T47D (cell line): ENCODE measurements at regions not wholly inside any gene's neighbourhood (a gene's known extent, or its start where the extent isn't known, plus 50 kb on each side); places are given as distances from the start of the nearest gene placed in this dataset.

ENCODE experiments used
- DNase-seq, 2 experiments: peaks; one replicate each; pipeline versions ENCODE4 v3.0.0 to v3.0.0-alpha.2; 2011 to 2012; ENCODE audit warnings: low read depth in 1 of 2, low spot score in 1 of 2
- JUND ChIP-seq: IDR thresholded peaks from 2 replicates; pipeline ENCODE4 v1.6.1; 2012; ENCODE audit warnings: low read depth
- in situ Hi-C: cut with HindIII; loops from 2 replicates; pipeline ENCODE4 v1.10.0; 2016; ENCODE audit warnings: low sequenced_read_pairs, low pct_unique_long_range_greater_than_20kb

GRCh38 chr15:69578252-69578651, 125.6 kb downstream of the RPLP1 start:
- TF ChIP-seq JUND, result no peak
- DNase-seq, result peak in 1 of 2 experiments; percentile 39
- in situ Hi-C loops, result no loop called here

- no peak for TF ChIP-seq JUND
- in situ Hi-C loops, result no loop called here
- DNase-seq, result no peak
Measured at GRCh38 chr15:69578787-69579583, 126.4 kb downstream of the RPLP1 start.

GRCh38 chr15:69579950-69580618, 127.5 kb downstream of the RPLP1 start:
- TF ChIP-seq JUND, result no peak
- in situ Hi-C loops, result no loop called here

GRCh38 chr15:69583626-69584025, 131.0 kb downstream of the RPLP1 start:
- in situ Hi-C loops, result no loop called here
- DNase-seq, result no peak

More at GRCh38 chr15:69579950-69580618, 127.5 kb downstream of the RPLP1 start:
- no peak for DNase-seq

GRCh38 chr15:69585937-69586336, 133.3 kb downstream of the RPLP1 start:
- TF ChIP-seq JUND, result no peak
- in situ Hi-C loops, result no loop called here

More at GRCh38 chr15:69583626-69584025, 131.0 kb downstream of the RPLP1 start:
- no peak for TF ChIP-seq JUND

GRCh38 chr15:69586721-69587120, 134.1 kb downstream of the RPLP1 start:
- in situ Hi-C loops, result no loop called here
- TF ChIP-seq JUND, result no peak

More at GRCh38 chr15:69585937-69586336, 133.3 kb downstream of the RPLP1 start:
- no peak for DNase-seq

GRCh38 chr15:69587723-69588426, 135.3 kb downstream of the RPLP1 start:
- in situ Hi-C loops, result no loop called here
- no peak for TF ChIP-seq JUND
- DNase-seq, result no peak

More at GRCh38 chr15:69586721-69587120, 134.1 kb downstream of the RPLP1 start:
- no peak for DNase-seq

- TF ChIP-seq JUND, result no peak
- DNase-seq, result no peak
- in situ Hi-C loops, result no loop called here
Measured at GRCh38 chr15:69590201-69590710, 137.6 kb downstream of the RPLP1 start.

GRCh38 chr15:69590932-69591524, 138.4 kb downstream of the RPLP1 start:
- TF ChIP-seq JUND, result no peak
- DNase-seq, result no peak
- in situ Hi-C loops, result no loop called here

GRCh38 chr15:69591905-69592508, 139.4 kb downstream of the RPLP1 start:
- peak in 1 of 2 experiments; percentile 66 for DNase-seq
- TF ChIP-seq JUND, result peak; percentile 79
- in situ Hi-C loops, result no loop called here

- in situ Hi-C loops, result no loop called here
- TF ChIP-seq JUND, result no peak
- DNase-seq, result peak in 1 of 2 experiments; percentile 53
Measured at GRCh38 chr15:69592954-69593353, 140.3 kb downstream of the RPLP1 start.

GRCh38 chr15:69593488-69593887, 140.9 kb downstream of the RPLP1 start:
- TF ChIP-seq JUND, result no peak
- DNase-seq, result no peak
- in situ Hi-C loops, result no loop called here
